ENCODE measurements at regions not wholly inside any gene's neighbourhood (a gene's known extent, or its start where the extent isn't known, plus 50 kb on each side); places are given as distances from the start of the nearest gene placed in this dataset.
"Not testable (repeated sequence)": the region's sequence is repeated elsewhere in the genome, so short reads cannot be mapped to it uniquely, and the experiment has no call there.

DNA sequence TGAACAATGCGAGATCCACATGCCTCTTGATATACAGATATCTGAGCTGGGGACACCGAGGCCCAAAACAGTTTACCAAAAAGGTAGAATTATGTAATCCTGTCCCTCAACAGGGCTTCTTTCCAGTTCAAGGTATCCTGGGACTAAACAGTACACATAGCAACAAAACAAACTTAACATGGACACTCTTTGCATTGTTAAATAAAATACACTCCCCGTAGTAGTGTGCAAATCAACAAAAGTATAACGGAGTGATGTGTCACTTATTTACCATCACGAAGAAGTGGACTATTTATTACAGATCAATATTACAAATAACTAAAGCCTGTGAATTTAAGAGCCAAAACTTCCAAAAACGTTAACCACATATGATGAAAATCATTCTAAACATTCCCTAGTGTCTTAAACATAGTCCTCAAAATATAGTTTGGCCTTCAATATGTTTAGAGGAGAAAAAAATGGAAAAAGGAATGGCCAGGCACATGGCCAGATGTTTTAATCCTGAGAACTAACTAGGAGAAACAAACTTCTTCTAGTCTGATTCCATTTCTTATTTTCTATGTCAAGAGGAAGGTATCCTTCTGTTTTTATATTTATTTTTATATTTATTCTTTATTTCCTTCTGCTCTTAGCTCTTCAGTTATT, 377.5 kb downstream of the OSR1 start:
- DNase-seq (ENCODE audit: low spot score): no peak

DNA sequence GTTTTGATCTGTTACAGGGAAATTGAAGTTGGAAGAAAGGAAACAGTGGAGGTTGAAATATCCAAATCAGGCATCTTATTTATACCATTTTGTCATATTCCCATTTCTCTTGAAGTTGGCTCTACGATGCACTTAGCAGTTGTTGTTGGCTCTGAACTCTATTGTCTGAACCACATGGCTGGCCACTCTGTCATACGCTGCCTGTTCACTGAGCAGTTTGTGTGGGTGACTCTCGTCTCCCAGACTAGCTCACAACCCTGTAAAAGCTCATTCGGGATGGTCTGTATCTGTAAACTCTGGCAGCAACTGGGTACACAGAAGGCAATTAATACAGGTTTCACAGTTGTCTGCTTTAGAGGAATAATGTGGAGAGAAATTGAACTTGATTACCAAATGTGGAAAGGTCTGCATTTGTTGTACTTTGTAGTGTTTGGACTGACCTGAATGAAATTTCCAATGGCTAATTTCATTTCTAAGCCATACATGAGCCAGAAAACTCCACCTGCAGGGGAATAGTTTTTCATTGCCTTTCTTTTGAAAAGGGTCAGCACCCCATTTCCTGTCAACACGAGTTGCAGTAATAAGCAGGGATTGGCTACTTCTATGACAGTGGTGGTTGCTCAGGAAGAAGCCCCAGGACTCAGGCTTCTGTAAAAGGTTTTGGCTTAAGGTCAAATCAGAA, 378.2 kb downstream of the OSR1 start:
- DNase-seq (ENCODE audit: low spot score): no peak

DNA sequence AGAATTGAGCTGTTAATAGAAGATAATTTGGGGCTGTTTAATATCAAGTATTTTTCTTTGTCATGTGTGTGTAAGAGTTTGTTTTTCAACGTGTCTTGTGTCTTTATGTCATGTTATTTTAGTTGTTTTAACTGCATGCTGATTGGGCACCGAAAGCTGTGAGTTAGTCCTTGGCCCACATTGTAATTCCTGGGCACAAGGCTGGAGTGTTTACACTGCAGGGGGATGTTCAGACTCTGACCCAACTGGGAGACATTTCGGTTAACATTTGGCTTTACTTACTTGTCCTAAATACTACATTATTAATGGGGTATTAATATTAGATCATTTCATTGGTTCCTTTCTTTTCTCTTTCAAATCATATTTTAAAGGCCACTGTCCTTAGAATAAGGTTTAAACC, 381.0 kb downstream of the OSR1 start:
- no peak for DNase-seq (ENCODE audit: low spot score)

DNA sequence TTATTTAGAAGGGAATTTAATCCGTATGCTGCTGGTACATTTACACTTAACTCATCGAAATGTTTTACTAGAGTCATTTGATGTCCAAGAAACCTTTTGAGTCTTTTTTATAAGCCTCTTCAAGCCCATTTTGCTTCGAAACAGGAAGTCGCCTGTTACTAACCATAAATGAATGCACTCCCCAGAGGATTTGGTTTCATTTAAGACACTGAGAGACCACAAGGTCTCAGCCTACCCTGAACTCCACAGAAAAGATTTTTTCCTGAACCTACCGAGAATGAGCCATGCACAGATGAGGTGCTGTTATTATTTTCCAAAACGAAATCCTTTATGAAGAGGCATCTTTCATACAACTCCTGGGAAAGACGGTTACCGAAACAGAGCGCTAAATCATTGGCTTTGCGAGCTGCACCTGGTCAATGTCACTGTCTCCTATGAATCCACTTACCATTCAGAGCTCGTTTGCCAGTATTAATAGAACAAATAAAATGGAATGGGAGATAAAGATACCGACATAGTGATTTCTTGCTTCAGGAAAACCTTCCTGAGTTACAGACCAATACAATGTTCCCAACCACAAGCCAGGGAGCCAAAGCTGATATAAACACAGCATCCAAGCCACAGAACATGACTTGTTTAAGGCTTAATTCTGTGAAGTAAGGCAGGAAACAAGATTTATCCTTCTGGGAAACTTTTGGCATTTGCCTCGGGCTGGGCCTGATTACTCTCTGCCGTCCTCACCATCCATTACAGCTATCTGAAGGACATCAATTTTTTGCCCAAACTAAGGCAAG, 382.1 kb downstream of the OSR1 start:
- no peak for DNase-seq (ENCODE audit: low spot score)

DNA sequence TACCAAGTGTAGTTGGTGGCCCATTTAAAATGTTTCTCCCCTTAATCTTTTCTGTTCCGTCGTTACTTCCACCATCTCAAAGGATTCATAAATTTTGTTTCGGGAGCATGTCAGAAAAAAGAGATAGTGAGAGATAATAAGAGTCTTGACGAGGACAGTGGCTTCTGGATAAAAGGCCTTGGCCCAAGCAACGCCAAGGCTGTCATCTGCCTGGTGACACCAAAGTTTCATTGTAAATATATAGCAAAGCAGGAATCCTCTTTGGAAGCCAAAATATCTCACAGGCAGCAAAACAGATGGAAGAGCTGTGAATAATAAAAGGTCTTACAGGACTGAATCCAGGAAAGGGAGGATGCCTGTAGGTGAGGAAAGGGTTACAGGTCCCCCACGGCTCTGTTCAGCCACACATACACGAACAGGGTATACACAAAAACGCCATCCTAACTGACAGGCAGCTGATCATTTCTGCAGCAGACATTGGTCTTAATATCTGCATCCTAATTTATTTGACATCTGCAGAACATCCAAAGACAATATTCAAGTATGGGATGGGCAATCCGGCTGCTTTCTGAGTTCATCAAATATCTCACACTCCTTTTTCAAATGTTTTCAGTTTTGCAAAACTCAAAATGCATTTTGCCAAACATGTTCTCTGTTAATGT, 382.8 kb downstream of the OSR1 start:
- DNase-seq (ENCODE audit: low spot score): no peak

DNA sequence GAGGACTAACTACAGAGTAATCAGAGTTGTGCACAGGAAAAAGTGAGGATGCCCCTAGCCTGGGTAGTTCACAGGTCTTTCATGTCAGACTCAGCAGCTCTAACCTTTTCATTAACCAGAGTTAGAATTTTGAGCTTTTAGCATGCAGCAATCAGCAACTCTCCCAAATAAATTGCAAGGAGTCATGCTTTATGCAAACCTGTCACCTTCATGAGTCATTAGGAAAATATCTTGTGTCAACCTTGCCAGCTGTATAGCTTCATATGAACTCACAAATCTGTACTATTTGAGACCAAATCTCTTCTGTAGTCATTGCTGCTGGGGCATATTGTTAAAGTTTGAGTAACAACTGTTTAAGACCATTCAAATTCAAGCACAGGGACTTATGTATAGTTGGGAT, 382.3 kb upstream of the NT5C1B start:
- peak; percentile 29 for DNase-seq (ENCODE audit: low spot score)

DNA sequence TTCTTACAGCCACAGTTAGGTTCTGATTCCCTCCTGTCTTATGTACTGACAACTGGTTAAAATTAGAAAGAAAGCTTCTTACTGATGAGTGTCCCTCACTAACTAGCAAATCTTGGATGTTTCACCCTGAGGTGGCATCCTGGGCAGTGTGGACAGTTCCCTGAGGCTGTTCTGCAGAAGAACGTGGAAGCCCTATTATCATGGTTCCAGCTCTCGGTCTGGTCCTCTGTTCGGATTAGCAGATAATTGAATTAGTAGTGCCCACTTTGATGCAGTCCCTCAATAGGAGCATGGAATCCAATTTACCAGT, 381.7 kb upstream of the NT5C1B start:
- no peak for DNase-seq (ENCODE audit: low spot score)

DNA sequence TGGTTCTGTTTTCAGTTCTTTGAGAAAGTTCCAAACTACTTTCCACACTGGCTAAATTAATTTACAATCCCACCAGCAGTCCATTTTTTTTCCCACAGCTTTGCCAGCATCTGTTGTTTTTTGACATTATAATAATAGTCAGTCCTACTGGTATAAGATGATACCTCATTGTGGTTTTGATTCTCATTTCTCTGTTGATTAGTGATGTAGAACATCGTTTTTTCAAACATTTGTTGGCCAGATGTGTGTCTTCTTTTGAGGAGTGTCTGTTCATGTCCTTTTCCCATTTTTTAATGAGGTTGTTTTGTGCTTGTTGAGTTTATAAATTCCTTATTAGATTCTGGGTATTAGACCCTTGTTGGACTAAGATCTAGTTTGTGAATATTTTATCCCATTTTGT, 376.8 kb upstream of the NT5C1B start:
- no peak for DNase-seq (ENCODE audit: low spot score)

DNA sequence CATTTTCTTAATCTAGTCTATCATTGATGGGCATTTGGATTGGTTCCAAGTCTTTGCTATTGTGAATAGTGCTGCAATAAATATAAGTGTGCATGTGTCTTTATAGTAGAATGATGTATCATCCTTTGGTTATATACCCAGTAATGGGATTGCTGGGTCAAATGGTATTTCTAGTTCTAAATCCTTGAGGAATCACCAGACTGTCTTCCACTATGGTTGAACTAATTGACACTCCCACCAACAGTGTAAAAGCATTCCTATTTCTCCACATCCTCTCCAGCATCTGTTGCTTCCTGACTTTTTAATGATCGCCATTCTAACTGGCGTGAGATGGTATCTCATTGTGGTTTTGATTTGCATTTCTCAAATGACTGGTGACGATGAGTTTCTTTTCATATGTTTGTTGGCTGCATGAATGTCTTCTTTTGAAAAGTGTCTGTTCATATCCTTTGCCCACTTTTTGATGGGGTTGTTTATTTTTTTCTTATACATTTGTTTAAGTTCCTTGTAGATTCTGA, 374.4 kb upstream of the NT5C1B start:
- not testable (repeated sequence) for DNase-seq (ENCODE audit: low spot score)

DNA sequence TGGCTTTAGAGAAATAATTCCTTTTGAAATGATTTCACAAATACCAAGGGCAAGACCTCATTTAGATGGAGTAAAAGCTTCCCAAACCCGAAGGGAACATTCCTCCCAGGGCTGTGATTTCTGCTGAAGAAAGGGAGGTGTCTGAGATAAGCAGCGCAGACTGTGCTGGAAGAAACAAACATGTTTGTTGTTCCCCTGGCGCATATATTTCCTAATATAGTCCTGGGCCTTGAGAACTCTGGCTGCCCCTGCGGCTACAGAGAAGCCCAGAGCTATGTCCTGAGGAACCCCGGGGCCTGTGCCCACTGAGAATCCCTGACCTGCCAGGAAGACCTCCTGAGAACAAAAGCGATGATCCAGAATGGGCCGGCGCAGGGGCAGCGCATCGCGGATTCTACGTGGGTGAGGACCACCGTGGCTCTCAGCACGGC, 372.6 kb upstream of the NT5C1B start:
- no peak for DNase-seq (ENCODE audit: low spot score)

DNA sequence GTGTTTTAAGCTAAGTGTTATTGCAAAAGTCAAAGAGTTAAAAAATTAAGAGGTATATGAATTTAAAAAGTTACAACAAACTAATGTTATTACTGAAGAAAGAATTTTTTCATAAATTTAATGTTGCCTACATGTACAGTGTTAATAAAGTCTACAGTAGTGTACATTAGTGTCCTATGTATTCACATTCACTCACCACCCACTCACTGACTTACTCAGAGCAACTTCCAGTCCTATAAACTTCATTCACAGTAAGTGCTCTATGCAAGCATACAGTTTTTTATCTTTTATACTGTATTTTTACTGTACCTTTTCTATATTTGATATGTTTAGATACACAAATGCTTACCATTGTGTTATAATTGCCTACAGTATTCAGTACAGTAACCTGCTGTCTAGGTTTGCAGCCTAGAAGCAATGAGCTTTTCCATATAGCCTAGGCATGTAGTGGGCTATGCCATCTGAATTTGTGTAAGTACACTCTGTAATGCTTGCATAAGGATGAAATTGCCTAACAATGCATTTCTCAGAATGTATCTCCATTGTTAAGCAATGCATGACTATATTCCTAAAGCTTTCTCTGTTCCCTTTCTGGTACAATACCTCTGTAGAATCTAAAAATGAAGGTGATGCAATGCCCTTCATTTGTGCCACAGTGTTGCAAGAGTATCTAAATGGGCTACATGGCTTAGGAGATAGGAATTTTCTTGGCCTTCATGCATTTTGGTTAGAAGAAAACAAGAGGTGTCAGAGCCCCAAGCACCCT, 370.8 kb upstream of the NT5C1B start:
- DNase-seq (ENCODE audit: low spot score): no peak

DNA sequence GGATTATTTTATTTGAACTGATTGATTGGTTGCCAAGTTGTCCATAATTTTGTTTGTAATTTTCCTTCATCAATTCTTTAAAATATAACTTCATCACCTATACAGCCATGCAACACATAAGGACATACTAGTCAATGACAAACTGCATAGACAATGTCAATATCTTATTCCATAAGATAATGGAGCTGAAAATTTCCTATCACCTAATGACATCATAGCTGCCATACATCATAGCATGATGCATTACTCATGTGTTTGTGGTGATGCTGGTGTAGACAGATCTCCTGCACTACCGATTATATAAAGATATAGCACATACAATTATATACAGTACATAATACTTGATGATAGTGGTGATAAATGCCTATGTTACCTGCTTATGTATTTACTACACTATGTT, 369.8 kb upstream of the NT5C1B start:
- DNase-seq (ENCODE audit: low spot score): no peak

DNA sequence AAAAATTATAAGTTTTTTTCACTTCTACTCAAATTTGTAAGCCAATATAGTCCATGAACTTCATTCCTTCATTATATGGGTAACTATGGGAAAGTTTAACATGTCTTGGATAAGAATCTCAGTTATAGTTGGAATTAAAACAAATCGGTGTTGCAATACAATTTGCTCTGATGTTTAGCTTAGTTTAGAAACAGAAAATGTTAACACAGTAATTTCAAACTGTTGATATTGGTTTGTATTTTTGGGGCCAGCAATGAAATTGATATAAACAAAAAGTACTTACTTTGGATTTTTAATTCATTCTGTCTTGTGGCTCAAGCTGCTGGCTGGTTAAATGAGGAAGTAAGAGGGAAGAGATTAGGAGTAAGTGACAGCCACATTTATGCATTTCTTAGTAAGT, 368.5 kb upstream of the NT5C1B start:
- DNase-seq (ENCODE audit: low spot score): no peak

DNA sequence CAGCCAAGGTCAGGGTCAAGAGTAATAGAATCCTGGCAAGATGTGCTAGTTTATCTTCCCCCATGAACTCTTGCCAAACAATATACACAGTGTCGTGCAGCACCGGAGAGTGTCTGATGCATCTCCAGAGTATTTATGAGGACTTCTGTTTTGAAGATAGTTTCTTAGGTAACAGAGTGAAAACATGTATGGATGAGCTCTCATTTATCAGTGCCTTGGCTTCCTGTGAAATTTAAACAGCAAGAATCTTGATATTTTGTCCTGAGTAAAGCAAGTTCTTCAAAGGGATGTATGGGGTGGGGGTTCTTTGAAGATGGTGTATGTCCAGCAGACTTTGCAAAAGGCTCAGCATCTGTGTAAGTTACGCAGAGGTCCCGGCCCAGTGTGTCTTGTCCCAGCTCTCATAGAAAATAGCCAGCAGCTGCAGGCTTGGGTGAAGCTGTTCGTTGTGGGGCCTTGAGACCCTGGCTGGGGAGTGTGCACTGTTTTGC, 361.0 kb upstream of the NT5C1B start:
- DNase-seq (ENCODE audit: low spot score): no peak

DNA sequence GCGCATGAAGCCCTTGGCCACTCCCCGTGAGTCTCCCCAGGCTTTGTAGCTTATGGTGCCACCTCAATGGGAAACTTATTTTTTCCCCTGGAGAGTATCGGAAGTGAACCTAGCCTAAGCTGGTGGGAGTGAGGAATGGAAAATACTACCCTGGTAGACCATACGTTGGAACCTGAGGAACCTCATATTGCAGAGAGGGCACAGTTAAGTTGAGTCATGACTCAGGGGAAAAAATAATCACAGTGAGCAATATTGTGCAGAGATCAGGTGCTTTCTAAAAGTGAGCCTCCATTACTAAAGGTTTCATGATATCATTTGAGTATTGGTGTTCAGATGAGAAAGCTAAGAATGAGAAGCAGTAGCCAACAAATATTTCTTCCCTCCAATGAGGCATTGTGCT, 360.5 kb upstream of the NT5C1B start:
- no peak for DNase-seq (ENCODE audit: low spot score)

DNA sequence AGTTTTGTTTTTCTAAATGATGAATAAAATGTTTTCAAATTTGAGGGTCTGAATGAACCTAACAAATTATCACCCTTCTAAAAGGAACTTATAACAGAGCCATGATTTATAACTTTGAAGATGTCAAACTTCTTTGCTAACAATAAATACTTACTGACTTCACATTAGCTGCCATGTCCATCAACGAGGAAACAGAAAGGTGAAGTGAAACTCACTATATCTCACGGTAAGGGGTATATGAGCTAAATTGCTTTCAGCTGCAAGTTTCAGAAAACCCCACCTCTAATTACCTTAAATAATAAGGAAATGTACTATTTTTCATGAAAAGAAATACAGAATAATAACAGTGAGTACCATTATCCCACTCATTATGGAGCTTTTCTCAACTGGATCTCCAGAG, 350.8 kb upstream of the NT5C1B start:
- DNase-seq (ENCODE audit: low spot score): no peak

DNA sequence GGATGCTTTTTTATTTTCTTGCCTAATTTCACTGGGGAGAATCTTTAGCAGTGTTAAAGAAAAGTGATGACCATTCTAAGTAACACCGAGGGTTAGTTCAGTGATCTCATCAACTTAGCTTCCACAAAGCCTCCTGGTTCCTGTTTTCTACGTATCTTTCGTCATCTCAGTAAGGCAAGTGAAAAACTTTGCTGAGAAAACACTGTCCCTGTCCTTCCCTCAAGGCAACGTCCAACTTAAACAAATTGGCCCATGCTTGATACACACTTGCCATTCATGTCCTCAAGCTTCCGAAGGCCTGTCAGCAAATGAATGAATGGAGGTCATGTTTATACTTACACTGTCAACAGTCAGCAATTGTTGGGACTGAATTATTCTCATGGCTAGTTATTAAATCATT, 350.4 kb upstream of the NT5C1B start:
- DNase-seq (ENCODE audit: low spot score): not testable (repeated sequence)

DNA sequence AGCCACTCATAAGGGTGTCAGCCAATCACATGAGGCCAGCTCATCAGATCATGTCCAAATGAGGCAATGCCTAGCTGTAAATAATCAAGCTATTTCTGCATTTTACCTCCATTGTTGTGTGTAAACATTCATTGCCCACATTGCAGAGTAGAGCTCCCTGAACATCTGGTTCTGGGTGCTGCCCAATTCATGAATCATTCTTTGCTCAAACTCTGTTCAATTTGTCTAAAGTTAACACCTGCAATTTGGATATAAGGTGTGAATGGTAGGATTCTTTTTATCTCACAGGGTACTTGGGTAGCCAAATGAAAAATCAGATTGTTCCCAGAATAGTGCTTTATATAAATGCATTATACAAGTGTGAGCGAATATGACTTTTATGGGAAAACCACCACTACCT, 345.5 kb upstream of the NT5C1B start:
- DNase-seq (ENCODE audit: low spot score): no peak

DNA sequence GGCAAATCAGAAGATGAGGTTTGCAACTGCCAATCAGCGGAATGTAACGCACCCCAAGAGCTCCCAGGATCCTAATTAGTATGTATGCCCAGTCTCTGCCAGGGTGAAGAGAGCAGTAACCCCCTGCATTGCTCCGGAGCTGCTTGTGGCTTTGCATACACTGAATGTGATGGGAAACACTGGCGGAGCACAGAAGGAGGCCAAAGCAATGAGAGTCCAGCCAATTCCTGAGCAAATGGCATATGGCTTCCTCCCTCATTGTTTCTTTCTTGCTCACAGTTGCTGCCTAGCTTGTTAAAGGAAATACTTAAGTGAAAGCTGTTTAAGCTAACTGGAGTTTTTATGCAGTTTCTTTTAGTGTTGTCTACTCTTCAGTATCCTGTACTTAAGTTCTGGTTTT, 343.5 kb upstream of the NT5C1B start:
- DNase-seq (ENCODE audit: low spot score): no peak

DNA sequence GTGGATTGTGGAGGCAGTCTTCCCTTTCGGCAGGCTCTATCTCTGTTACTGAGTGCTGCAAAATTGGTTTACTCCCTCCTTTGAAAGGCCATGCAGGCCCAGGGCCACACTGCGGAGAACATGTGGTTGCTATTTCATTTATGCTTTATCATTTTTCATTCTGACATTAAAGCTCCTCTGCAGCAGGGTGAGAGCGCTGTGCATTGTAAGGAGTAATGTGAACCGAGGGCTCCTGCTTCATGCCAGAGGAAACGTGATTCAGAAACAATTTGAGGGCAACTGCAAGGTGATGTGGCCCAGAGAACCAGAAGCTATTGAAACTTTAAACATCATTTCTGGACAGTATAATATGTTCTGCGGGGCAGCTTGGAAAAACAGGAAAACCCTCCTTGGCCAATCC, 341.6 kb upstream of the NT5C1B start:
- no peak for DNase-seq (ENCODE audit: low spot score)

DNA sequence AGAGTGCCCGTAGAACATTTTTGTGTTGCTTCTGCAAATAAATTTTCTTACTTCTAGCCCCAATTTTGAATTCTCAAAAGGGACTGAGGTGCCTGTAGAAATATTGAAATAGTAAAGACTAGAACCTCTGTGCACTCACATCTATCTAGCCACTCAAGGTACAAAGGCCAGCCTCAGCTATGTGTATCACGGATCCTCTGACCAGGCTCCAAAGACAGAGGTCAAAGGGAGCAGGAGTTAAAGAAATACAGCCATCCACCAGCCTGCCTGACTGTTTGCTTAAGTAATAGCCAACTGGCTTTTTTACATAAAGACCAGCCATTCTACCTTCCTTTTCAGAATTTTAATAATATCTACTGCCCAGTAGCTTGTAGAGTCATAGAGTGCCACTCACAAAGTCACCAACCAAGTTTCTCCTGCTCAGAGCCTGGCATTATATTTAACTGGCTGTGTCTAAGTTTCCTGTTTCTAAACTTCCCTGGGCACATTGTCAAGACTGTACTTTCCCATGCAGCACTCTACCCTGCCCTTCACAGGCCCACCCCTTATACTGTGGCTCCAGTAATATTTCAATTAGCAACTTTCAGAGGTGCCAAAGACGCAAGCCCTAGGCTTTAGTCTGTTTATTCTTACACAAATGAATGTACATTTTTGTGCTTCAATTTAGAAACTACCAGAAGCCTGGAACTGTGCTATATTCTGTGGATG, 338.3 kb upstream of the NT5C1B start:
- no peak for DNase-seq (ENCODE audit: low spot score)

Data from RKO (cell line).